Fibroblast of mammary gland (primary cell): ENCODE measurements at regions not wholly inside any gene's neighbourhood (a gene's known extent, or its start where the extent isn't known, plus 50 kb on each side); places are given as distances from the start of the nearest gene placed in this dataset.

ENCODE experiments used
- DNase-seq: peaks from one replicate; pipeline ENCODE4 v3.0.0-alpha.2; 2010; ENCODE audit warnings: low read depth
- H3K4me3 ChIP-seq: 2 replicates; pipeline ENCODE4 v1.5.1; 2011; ENCODE audit warnings: low read depth, mild to moderate bottlenecking, low read length, moderate library complexity; ENCODE audit not compliant: control insufficient read depth
- CTCF ChIP-seq: conservative IDR thresholded peaks from 2 replicates; pipeline ENCODE4 v1.5.1; 2011; ENCODE audit warnings: low read depth, low read length, inconsistent platforms; ENCODE audit not compliant: control insufficient read depth, insufficient read depth

GRCh38 chr5:61796773-61797172, 464.7 kb downstream of the ZSWIM6 start:
- DNase-seq, result no peak
- no peak for TF ChIP-seq CTCF
- H3K4me3 ChIP-seq, result no peak overlapping the region

- no peak for DNase-seq
- no peak overlapping the region for H3K4me3 ChIP-seq
- no peak for TF ChIP-seq CTCF
These were observed 468.4 kb downstream of the ZSWIM6 start for GRCh38 chr5:61800450-61800849.

GRCh38 chr5:61801174-61801573, 469.1 kb downstream of the ZSWIM6 start:
- no peak for DNase-seq
- H3K4me3 ChIP-seq, result no peak overlapping the region
- no peak for TF ChIP-seq CTCF

GRCh38 chr5:61802456-61802855, 470.4 kb downstream of the ZSWIM6 start:
- no peak for DNase-seq
- TF ChIP-seq CTCF, result no peak
- H3K4me3 ChIP-seq, result no peak overlapping the region

GRCh38 chr5:61805101-61805500, 473.0 kb downstream of the ZSWIM6 start:
- DNase-seq, result peak; percentile 57
- no peak for TF ChIP-seq CTCF
- no peak overlapping the region for H3K4me3 ChIP-seq

- H3K4me3 ChIP-seq, result no peak overlapping the region
- no peak for DNase-seq
- no peak for TF ChIP-seq CTCF
These were observed 474.5 kb downstream of the ZSWIM6 start for GRCh38 chr5:61806491-61807020.

- no peak for DNase-seq
- no peak overlapping the region for H3K4me3 ChIP-seq
- TF ChIP-seq CTCF, result no peak
These were observed 476.0 kb downstream of the ZSWIM6 start for GRCh38 chr5:61808091-61808490.
